ENCODE measurements at regions not wholly inside any gene's neighbourhood (a gene's known extent, or its start where the extent isn't known, plus 50 kb on each side); places are given as distances from the start of the nearest gene placed in this dataset.

DNA sequence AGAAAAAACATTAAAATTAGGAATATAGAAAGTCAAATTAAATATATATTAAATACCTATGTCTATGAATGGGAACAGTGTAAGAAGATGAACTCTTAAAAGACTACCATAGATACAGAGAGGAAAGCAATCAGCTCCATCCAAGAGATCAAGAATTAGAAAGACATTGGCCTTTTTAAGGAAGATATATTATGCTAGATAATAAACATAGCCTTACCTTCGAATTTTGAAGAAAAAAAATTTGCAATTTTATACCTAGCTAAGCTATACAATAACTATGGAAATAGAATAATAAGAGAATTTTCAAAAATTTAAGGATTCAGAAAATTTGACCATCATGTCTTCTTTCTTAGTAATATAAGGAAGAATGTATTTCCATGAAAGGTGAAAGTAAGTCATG lies 74.7 kb upstream of the MYT1L start:
- H3K4me1 ChIP-seq (replicated peaks in 1 of 2): no peaks in the 10 kb centered on the region
- intact Hi-C loops (cut with DNase I): no loop called here
- TF ChIP-seq, protein P1, sequence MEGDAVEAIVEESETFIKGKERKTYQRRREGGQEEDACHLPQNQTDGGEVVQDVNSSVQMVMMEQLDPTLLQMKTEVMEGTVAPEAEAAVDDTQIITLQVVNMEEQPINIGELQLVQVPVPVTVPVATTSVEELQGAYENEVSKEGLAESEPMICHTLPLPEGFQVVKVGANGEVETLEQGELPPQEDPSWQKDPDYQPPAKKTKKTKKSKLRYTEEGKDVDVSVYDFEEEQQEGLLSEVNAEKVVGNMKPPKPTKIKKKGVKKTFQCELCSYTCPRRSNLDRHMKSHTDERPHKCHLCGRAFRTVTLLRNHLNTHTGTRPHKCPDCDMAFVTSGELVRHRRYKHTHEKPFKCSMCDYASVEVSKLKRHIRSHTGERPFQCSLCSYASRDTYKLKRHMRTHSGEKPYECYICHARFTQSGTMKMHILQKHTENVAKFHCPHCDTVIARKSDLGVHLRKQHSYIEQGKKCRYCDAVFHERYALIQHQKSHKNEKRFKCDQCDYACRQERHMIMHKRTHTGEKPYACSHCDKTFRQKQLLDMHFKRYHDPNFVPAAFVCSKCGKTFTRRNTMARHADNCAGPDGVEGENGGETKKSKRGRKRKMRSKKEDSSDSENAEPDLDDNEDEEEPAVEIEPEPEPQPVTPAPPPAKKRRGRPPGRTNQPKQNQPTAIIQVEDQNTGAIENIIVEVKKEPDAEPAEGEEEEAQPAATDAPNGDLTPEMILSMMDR (IDR thresholded peaks at IDR 0.05): no peak
- no peak for TF ChIP-seq POLR2A (IDR thresholded peaks at IDR 0.05)
- no peaks in the 10 kb centered on the region for H3K36me3 ChIP-seq (replicated peaks in 1 of 2)
- no peaks in the 10 kb centered on the region for H3K27me3 ChIP-seq
- DNase-seq: no peak
- no peak overlapping the region for H3K4me3 ChIP-seq
- 63 to 67% (median 64%) methylated on average over 1 of the region's 1 CpG for WGBS, 4 donors
- H3K9me3 ChIP-seq (replicated peaks in 1 of 3): peaks cover 0 to 6% (median 2%) of the 10 kb centered on the region in 3 donors
- no peak overlapping the region for H3K27ac ChIP-seq

DNA sequence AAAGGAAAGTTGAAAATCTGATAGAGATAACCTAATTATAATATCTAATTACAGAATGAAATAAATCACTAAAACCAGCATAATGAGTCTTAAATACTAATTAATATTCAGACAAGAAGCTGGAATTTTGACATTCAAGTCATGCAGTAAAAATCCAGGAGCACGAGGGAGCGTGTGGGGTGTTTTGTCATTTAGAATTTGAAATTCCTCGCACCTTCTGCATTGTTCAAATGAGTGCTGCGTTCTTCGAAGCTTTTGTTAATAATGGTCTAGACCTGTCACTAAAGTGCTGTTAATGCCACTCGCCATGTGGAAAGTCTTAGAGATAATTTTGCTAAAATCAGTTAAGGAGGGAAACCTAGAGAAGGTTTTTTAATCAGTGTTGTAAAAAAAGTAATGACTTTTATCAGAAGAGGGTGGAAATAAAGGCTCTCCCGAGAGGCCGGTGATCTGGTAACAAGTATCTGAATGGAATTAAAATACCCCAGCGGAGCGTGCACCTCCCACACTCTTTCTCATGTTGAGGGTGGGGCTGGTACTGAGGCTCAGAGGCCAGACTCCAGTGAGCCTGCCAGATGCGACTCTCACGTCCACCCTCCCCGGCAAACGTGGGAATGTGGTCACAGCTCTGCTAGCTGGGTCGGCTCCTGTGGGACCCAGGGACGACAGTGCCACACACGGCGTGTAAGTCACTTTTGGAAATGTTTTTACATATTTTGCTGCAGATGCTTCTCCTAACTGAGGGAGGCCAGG lies 69.4 kb upstream of the MYT1L start:
- Histone ChIP-seq H3K36me3 (replicated peaks in 1 of 2) (no peaks in the 10 kb centered on the region), H3K27ac (no peak overlapping the region), H3K27me3 (no peaks in the 10 kb centered on the region), H3K9me3 (replicated peaks in 1 of 3) (peaks cover 0 to under 1% (median 0%) of the 10 kb centered on the region in 3 donors), H3K4me3 (no peak overlapping the region), H3K4me1 (replicated peaks in 1 of 2) (no peaks in the 10 kb centered on the region)
- WGBS, 4 donors: 79 to 85% (median 84%) methylated on average over 16 to 18 of the region's 18 CpGs
- TF ChIP-seq, protein P1 (IDR thresholded peaks at IDR 0.05): no peak
- TF ChIP-seq POLR2A (IDR thresholded peaks at IDR 0.05): no peak
- intact Hi-C loops (cut with DNase I): no loop called here
- DNase-seq: no peak

DNA sequence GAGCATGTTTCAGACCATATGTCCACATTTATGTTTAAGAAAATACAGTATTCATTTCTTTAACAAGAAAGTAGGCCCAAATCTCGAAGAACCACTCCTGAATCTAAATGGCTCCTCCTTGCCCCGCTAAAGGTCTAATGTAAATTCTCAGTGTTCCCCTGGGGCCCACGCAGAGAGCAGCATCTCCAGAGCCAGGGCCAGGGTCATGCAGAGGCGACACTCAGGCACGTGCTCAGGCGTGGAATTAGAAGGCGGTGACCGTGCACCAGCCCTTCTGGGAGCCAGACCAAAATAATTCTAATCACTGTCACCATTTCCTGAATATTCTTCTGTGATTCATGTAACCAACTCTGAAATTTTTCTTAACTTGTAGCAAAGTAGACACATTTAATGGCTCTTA lies 68.3 kb upstream of the MYT1L start:
- Histone ChIP-seq H3K4me3 (no peak overlapping the region), H3K27me3 (no peaks in the 10 kb centered on the region), H3K4me1 (replicated peaks in 1 of 2) (no peaks in the 10 kb centered on the region), H3K9me3 (replicated peaks in 1 of 3) (no peaks in the 10 kb centered on the region), H3K36me3 (replicated peaks in 1 of 2) (no peaks in the 10 kb centered on the region), H3K27ac (no peak overlapping the region)
- WGBS, 4 donors: 68 to 84% (median 75%) methylated on average over 8 of the region's 8 CpGs
- no peak for DNase-seq
- TF ChIP-seq, protein P1 (IDR thresholded peaks at IDR 0.05): no peak
- TF ChIP-seq POLR2A (IDR thresholded peaks at IDR 0.05): no peak
- intact Hi-C loops (cut with DNase I): no loop called here

DNA sequence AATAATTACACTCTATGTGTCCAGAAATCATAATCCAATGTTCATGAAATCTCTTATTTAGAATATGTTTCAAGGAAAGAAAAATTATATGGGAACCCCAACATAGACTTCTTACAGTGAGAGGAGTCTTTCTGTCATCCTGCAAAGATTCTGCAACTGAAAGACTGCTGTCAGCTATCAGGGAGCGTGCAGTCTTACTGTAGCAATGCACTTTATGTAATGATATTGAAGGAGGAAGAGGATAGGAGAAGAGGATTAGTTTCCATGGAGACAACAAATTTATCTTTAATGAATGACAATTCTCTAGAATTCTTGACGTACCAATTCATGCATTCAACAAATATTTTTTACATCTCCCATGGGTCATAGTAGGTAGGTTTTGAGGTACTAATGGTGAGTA lies 61.3 kb upstream of the MYT1L start:
- DNase-seq: no peak
- Histone ChIP-seq H3K27ac (no peak overlapping the region), H3K27me3 (no peaks in the 10 kb centered on the region), H3K4me1 (replicated peaks in 1 of 2) (no peaks in the 10 kb centered on the region), H3K9me3 (replicated peaks in 1 of 3) (no peaks in the 10 kb centered on the region), H3K36me3 (replicated peaks in 1 of 2) (no peaks in the 10 kb centered on the region), H3K4me3 (no peak overlapping the region)
- WGBS, 4 donors: 62 to 88% (median 79%) methylated on average over 2 of the region's 2 CpGs
- TF ChIP-seq POLR2A (IDR thresholded peaks at IDR 0.05): no peak
- TF ChIP-seq, protein P1 (IDR thresholded peaks at IDR 0.05): no peak
- intact Hi-C loops (cut with DNase I): no loop called here
